ENCODE measurements at regions not wholly inside any gene's neighbourhood (a gene's known extent, or its start where the extent isn't known, plus 50 kb on each side); places are given as distances from the start of the nearest gene placed in this dataset.
"Not testable (repeated sequence)": the region's sequence is repeated elsewhere in the genome, so short reads cannot be mapped to it uniquely, and the experiment has no call there.

- no peak for DNase-seq (ENCODE audit: low spot score)
- intact Hi-C loops (cut with DNase I): loop anchor here (5.0 kb wide), 1 partner anchor 60 kb away; no protein-coding TSS in a partner anchor
These were observed 116.7 kb upstream of the MRPS22 start for GRCh38 chr3:139227165-139227564.

- intact Hi-C loops (cut with DNase I): loop anchor here (5.0 kb wide), 1 partner anchor 59 kb away; no protein-coding TSS in a partner anchor
- DNase-seq (ENCODE audit: low spot score): no peak
These were observed 116.0 kb upstream of the MRPS22 start for GRCh38 chr3:139227827-139228226.

GRCh38 chr3:139230391-139230790 lies 113.4 kb upstream of the MRPS22 start:
- no peak for DNase-seq (ENCODE audit: low spot score)
- intact Hi-C loops (cut with DNase I): no loop called here

GRCh38 chr3:139231555-139232281 lies 112.1 kb upstream of the MRPS22 start:
- no peak for DNase-seq (ENCODE audit: low spot score)
- intact Hi-C loops (cut with DNase I): no loop called here

GRCh38 chr3:139232341-139232740 lies 111.5 kb upstream of the MRPS22 start:
- DNase-seq (ENCODE audit: low spot score); intact Hi-C loops (cut with DNase I): not testable (repeated sequence)

GRCh38 chr3:139234491-139234890 lies 109.3 kb upstream of the MRPS22 start:
- intact Hi-C loops (cut with DNase I): no loop called here
- DNase-seq (ENCODE audit: low spot score): no peak

GRCh38 chr3:139235192-139235591 lies 108.6 kb upstream of the MRPS22 start:
- intact Hi-C loops (cut with DNase I): no loop called here
- DNase-seq (ENCODE audit: low spot score): no peak

- DNase-seq (ENCODE audit: low spot score): no peak
- intact Hi-C loops (cut with DNase I): no loop called here
These were observed 107.5 kb upstream of the MRPS22 start for GRCh38 chr3:139236336-139236735.

- no peak for DNase-seq (ENCODE audit: low spot score)
- intact Hi-C loops (cut with DNase I): no loop called here
These were observed 105.4 kb upstream of the MRPS22 start for GRCh38 chr3:139238281-139239030.

- intact Hi-C loops (cut with DNase I): no loop called here
- DNase-seq (ENCODE audit: low spot score): no peak
These were observed 104.3 kb upstream of the MRPS22 start for GRCh38 chr3:139239550-139239949.

- intact Hi-C loops (cut with DNase I): no loop called here
These were observed 102.0 kb upstream of the MRPS22 start for GRCh38 chr3:139241783-139242182.

GRCh38 chr3:139243710-139244109 lies 100.1 kb upstream of the MRPS22 start:
- no peak for DNase-seq (ENCODE audit: low spot score)
- intact Hi-C loops (cut with DNase I): no loop called here

More at GRCh38 chr3:139241783-139242182, 102.0 kb upstream of the MRPS22 start:
- no peak for DNase-seq (ENCODE audit: low spot score)

- intact Hi-C loops (cut with DNase I): no loop called here
- no peak for DNase-seq (ENCODE audit: low spot score)
These were observed 95.1 kb upstream of the MRPS22 start for GRCh38 chr3:139248593-139249255.

- DNase-seq (ENCODE audit: low spot score): no peak
- intact Hi-C loops (cut with DNase I): no loop called here
These were observed 92.3 kb upstream of the MRPS22 start for GRCh38 chr3:139251529-139251928.

GRCh38 chr3:139252719-139253118 lies 91.1 kb upstream of the MRPS22 start:
- DNase-seq (ENCODE audit: low spot score): no peak
- intact Hi-C loops (cut with DNase I): no loop called here

- no peak for DNase-seq (ENCODE audit: low spot score)
- intact Hi-C loops (cut with DNase I): no loop called here
These were observed 85.5 kb upstream of the MRPS22 start for GRCh38 chr3:139258276-139258675.

GRCh38 chr3:139259398-139259797 lies 84.4 kb upstream of the MRPS22 start:
- DNase-seq (ENCODE audit: low spot score): no peak
- intact Hi-C loops (cut with DNase I): no loop called here

GRCh38 chr3:139260041-139260486 lies 83.8 kb upstream of the MRPS22 start:
- intact Hi-C loops (cut with DNase I): no loop called here
- no peak for DNase-seq (ENCODE audit: low spot score)

GRCh38 chr3:139260793-139261736 lies 82.8 kb upstream of the MRPS22 start:
- intact Hi-C loops (cut with DNase I): no loop called here
- no peak for DNase-seq (ENCODE audit: low spot score)
